Keratinocyte (primary cell): ENCODE measurements at regions not wholly inside any gene's neighbourhood (a gene's known extent, or its start where the extent isn't known, plus 50 kb on each side); places are given as distances from the start of the nearest gene placed in this dataset.

Experiments
- CTCF ChIP-seq, 3 experiments: IDR thresholded peaks in 1 of 3; conservative IDR thresholded peaks in 1 of 3; optimal IDR thresholded peaks in 1 of 3; 2 replicates in 2 of 3; 3 replicates in 1 of 3; pipeline versions ENCODE3 to v1.5.1; 2011; ENCODE audit warnings: low read length in 3 of 3, mild to moderate bottlenecking in 3 of 3, moderate library complexity in 2 of 3, control low read depth in 1 of 3, inconsistent platforms in 1 of 3; ENCODE audit not compliant: insufficient read depth in 2 of 3; ENCODE audit errors: extremely low read depth in 1 of 3
- EZH2 ChIP-seq: IDR thresholded peaks from one replicate; pipeline ENCODE4 v1.6.1; 2012; ENCODE audit warnings: inconsistent platforms, mild to moderate bottlenecking, low read length, moderate library complexity

GRCh38 chr5:17106521-17106920 lies 110.9 kb upstream of the BASP1 start:
- TF ChIP-seq CTCF (optimal IDR thresholded peaks at IDR 0.05 in 1 of 3, IDR thresholded peaks at IDR 0.05 in 1 of 3, conservative IDR thresholded peaks at IDR 0.05 in 1 of 3; ENCODE audit: extremely low read depth in 1 of 3, insufficient read depth in 2 of 3, low read length in 3 of 3) (no peak), EZH2 (no peak)
